HCT116 (cell line): ENCODE measurements at regions not wholly inside any gene's neighbourhood (a gene's known extent, or its start where the extent isn't known, plus 50 kb on each side); places are given as distances from the start of the nearest gene placed in this dataset.

Experiments
- CTCF ChIP-seq, 3 experiments: fragments of 200-600 bp in 1 of 3; sonication (generic) in 1 of 3; IDR thresholded peaks in 2 of 3; conservative IDR thresholded peaks in 1 of 3; 2 replicates each; pipeline ENCODE4 v1.5.1; 2012 to 2017; ENCODE audit warnings: low read depth in 2 of 3, low read length in 2 of 3, antibody characterized with exemption in 1 of 3, borderline replicate concordance in 1 of 3, control low read depth in 1 of 3, mild to moderate bottlenecking in 1 of 3, mixed read lengths in 1 of 3, mixed run types in 1 of 3, moderate library complexity in 1 of 3; ENCODE audit not compliant: insufficient read depth in 1 of 3
- EZH2 ChIP-seq: fragments of 200-600 bp; sonication (generic); IDR thresholded peaks from 2 replicates; pipeline ENCODE4 v1.6.1; 2017; ENCODE audit warnings: antibody characterized with exemption, mixed run types
- MAX ChIP-seq: IDR thresholded peaks from 2 replicates; pipeline ENCODE4 v1.6.1; 2012
- POLR2A ChIP-seq: IDR thresholded peaks from 2 replicates; pipeline ENCODE4 v1.7.0; 2011; ENCODE audit warnings: borderline replicate concordance; ENCODE audit not compliant: insufficient read depth, insufficient read length; ENCODE audit errors: extremely low read depth
- POLR2AphosphoS5 ChIP-seq: IDR thresholded peaks from 2 replicates; pipeline ENCODE4 v1.6.1; 2011; ENCODE audit warnings: mild to moderate bottlenecking, low read depth, low read length, moderate library complexity
- SIN3A ChIP-seq: IDR thresholded peaks from 2 replicates; pipeline ENCODE4 v1.6.1; 2012; ENCODE audit warnings: low read depth
- TF ChIP-seq, protein P1 (sequence below): IDR thresholded peaks from 2 replicates; pipeline ENCODE4 v1.6.1; 2012; ENCODE audit warnings: low read depth

DNA sequence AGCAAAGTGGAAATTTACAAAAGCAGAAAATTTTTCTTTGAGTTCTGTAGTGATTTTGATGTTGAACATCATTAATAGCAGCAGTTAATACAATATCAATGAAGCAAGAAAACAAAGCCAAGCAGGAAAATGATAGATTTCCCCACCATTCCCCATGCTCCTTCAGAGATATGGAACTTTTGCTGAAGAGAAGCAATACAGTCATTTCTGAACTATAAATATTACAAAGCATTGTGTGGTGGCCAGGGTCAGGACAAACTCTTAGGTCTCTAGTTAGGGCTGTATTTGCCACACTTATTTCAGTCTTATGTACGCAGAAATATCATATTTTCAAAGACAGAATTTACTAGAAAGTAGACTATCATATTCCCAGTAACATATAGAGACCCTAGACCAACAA lies 88.8 kb upstream of the P3H2 start:
- TF ChIP-seq CTCF (IDR thresholded peaks at IDR 0.05 in 2 of 3, conservative IDR thresholded peaks at IDR 0.05 in 1 of 3; ENCODE audit: borderline replicate concordance in 1 of 3, insufficient read depth in 1 of 3, low read depth in 2 of 3, low read length in 2 of 3) (no peak), POLR2A (no peak), POLR2AphosphoS5 (no peak), SIN3A (no peak), MAX (no peak), EZH2 (no peak)
- TF ChIP-seq, protein P1, sequence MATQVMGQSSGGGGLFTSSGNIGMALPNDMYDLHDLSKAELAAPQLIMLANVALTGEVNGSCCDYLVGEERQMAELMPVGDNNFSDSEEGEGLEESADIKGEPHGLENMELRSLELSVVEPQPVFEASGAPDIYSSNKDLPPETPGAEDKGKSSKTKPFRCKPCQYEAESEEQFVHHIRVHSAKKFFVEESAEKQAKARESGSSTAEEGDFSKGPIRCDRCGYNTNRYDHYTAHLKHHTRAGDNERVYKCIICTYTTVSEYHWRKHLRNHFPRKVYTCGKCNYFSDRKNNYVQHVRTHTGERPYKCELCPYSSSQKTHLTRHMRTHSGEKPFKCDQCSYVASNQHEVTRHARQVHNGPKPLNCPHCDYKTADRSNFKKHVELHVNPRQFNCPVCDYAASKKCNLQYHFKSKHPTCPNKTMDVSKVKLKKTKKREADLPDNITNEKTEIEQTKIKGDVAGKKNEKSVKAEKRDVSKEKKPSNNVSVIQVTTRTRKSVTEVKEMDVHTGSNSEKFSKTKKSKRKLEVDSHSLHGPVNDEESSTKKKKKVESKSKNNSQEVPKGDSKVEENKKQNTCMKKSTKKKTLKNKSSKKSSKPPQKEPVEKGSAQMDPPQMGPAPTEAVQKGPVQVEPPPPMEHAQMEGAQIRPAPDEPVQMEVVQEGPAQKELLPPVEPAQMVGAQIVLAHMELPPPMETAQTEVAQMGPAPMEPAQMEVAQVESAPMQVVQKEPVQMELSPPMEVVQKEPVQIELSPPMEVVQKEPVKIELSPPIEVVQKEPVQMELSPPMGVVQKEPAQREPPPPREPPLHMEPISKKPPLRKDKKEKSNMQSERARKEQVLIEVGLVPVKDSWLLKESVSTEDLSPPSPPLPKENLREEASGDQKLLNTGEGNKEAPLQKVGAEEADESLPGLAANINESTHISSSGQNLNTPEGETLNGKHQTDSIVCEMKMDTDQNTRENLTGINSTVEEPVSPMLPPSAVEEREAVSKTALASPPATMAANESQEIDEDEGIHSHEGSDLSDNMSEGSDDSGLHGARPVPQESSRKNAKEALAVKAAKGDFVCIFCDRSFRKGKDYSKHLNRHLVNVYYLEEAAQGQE: no peak
